ENCODE measurements at regions not wholly inside any gene's neighbourhood (a gene's known extent, or its start where the extent isn't known, plus 50 kb on each side); places are given as distances from the start of the nearest gene placed in this dataset.
"Not testable (repeated sequence)": the region's sequence is repeated elsewhere in the genome, so short reads cannot be mapped to it uniquely, and the experiment has no call there.

DNA sequence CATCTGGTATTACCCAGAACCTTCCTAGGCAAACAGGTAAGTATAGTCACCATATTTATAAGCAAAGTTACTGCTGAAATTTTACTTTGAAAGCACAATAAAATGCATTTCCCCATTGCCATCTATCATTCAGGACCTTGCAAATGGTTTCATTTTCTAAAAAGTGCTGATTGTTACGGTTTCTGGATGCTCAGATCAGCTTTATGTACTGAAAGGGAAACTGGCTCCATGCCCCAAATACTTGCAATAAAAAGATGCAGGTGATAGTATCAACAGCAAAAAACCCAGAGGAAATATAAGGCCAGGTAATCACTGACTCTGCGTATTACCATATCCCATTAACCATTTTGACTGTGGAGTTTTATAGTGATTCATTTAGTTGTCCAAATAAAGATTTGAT lies 1150.7 kb upstream of the CRIM1 start:
- H3K4me3 ChIP-seq (ENCODE audit: low read depth, low read length) = no peak overlapping the region
- TF ChIP-seq, protein P1, sequence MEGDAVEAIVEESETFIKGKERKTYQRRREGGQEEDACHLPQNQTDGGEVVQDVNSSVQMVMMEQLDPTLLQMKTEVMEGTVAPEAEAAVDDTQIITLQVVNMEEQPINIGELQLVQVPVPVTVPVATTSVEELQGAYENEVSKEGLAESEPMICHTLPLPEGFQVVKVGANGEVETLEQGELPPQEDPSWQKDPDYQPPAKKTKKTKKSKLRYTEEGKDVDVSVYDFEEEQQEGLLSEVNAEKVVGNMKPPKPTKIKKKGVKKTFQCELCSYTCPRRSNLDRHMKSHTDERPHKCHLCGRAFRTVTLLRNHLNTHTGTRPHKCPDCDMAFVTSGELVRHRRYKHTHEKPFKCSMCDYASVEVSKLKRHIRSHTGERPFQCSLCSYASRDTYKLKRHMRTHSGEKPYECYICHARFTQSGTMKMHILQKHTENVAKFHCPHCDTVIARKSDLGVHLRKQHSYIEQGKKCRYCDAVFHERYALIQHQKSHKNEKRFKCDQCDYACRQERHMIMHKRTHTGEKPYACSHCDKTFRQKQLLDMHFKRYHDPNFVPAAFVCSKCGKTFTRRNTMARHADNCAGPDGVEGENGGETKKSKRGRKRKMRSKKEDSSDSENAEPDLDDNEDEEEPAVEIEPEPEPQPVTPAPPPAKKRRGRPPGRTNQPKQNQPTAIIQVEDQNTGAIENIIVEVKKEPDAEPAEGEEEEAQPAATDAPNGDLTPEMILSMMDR (IDR thresholded peaks at IDR 0.05; ENCODE audit: insufficient read depth, low read depth, low read length, missing control alignments) = no peak
- DNase-seq (ENCODE audit: low read depth) = no peak

DNA sequence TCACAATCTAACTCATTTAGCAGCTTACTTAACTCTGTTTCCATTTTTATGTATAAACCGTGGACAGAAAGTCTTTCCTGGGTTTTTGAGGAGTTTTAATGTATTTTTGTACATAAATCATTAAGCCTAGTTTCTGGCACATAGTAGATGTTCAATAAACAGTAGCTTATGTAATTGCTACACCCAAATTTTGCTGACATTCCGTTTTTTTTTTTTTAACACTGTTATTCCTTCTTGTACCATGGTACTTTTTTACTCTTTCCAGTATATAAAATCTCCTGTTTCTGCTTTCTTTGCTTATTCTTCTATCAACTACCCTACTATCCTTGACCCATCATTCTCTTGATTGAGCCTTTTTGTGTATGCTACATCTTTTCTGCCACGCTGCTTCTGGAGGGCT lies 1151.3 kb upstream of the CRIM1 start:
- TF ChIP-seq, protein P1 (IDR thresholded peaks at IDR 0.05; ENCODE audit: insufficient read depth, low read depth, low read length, missing control alignments) = no peak
- no peak overlapping the region for H3K4me3 ChIP-seq (ENCODE audit: low read depth, low read length)
- DNase-seq (ENCODE audit: low read depth) = no peak

DNA sequence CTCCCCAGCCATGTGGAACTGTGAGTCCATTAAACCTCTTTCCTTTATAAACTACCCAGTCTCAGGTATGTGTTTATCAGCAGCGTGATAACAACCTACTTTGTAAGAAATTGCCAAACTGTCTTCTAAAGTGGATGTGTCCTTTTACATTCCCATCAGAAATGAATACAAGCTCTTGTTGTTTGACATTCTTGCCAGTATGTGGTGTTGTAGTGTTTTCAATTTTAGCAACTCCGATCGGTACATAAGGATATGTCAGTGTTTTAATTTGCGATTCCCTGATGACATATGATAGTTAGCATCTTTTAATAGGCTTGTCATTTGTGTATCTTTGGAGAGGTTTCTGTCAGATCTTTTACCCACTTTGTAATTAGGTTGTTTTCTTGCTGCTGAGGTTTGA lies 1156.3 kb upstream of the CRIM1 start:
- no peak for DNase-seq (ENCODE audit: low read depth)
- H3K4me3 ChIP-seq (ENCODE audit: low read depth, low read length) = no peak overlapping the region
- TF ChIP-seq, protein P1 (IDR thresholded peaks at IDR 0.05; ENCODE audit: insufficient read depth, low read depth, low read length, missing control alignments) = no peak

DNA sequence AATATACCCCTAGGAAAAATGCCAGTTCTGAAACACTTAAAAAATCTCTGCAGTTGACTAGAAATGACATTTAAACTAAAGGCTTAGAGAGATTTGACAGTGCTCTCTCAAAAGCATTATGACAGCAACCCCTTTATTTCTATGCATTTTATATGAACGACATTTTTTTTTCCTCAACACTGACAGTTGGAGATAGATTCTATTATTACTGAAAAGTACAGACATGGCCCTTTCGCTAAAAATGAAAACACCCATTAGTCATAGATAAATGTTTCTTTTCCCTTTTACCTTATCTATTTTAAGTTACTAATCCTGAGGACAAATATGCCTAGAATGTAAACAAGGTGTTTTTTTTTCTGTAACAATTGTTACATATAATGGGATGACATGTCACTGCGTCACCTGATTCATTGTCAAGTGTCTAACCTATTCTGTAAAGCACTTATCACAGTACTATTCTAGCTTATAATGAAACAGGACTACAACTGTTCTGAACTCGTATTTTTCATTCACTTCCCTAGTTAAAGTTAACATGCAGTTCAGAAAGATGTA lies 1169.6 kb upstream of the CRIM1 start:
- no peak overlapping the region for H3K4me3 ChIP-seq (ENCODE audit: low read depth, low read length)
- TF ChIP-seq, protein P1 (IDR thresholded peaks at IDR 0.05; ENCODE audit: insufficient read depth, low read depth, low read length, missing control alignments) = no peak
- DNase-seq (ENCODE audit: low read depth) = no peak

DNA sequence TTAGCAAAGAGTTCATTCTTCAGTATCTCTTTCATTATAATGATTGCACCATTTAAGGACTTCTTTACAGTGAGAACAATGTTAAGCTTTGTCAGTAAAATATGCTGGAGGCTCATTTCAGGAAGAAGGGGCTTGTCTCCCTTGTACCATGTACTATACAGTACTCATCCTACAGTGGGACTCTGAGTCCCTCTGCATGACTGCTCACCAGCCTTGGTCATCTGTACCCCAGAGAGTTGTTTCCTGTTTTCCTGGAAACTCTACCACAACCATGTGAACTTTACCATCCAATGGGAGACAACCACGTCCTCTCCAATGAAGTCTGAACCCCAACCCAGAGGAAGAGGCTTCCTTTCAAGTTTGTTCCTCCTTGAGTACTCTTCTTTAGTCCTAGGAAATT lies 1171.1 kb upstream of the CRIM1 start:
- no peak overlapping the region for H3K4me3 ChIP-seq (ENCODE audit: low read depth, low read length)
- no peak for DNase-seq (ENCODE audit: low read depth)
- TF ChIP-seq, protein P1 (IDR thresholded peaks at IDR 0.05; ENCODE audit: insufficient read depth, low read depth, low read length, missing control alignments) = no peak

DNA sequence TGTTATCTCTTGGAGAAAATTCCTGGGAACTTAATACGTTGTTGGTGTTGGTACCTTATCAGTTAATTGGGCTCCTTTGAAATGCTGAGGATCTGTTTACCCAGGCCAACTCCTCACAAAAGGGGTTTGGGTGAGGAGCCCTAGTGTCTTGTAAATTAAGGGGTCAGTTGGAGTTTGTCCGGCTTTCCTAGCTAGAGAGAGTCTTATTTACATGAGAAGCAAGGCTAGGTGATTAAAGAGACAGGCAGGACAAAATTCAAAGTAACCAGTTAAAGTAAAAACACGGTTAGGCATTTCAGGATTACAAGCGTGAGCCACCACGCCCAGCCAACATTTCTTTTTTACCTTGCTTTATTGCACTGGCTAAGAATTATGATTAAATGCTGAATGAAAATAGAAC lies 1178.9 kb upstream of the CRIM1 start:
- H3K4me3 ChIP-seq (ENCODE audit: low read depth, low read length); DNase-seq (ENCODE audit: low read depth): not testable (repeated sequence)

DNA sequence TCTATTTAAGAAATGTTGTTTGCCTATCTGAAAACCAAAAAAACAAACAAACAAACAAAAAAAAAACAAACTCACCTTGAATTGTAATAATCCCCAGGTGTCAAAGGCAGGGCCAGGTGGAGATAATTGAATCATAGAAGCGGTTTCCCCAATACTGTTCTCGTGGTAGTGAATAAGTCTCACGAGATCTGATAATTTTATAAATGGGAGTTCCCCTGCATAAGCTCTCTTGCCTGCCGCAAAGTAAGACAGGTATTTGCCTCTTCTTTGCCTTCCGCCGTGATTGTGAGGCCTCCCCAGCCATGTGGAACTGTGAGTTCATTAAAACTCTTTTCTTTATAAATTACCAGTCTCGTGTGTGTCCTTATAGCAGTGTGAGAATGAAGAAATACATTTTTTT lies 1180.7 kb upstream of the CRIM1 start:
- no peak overlapping the region for H3K4me3 ChIP-seq (ENCODE audit: low read depth, low read length)
- DNase-seq (ENCODE audit: low read depth) = no peak
- TF ChIP-seq, protein P1 (IDR thresholded peaks at IDR 0.05; ENCODE audit: insufficient read depth, low read depth, low read length, missing control alignments) = no peak

Data from GM12865 (cell line).